HS-27A (cell line): ENCODE measurements at regions not wholly inside any gene's neighbourhood (a gene's known extent, or its start where the extent isn't known, plus 50 kb on each side); places are given as distances from the start of the nearest gene placed in this dataset.
"Not testable (repeated sequence)": the region's sequence is repeated elsewhere in the genome, so short reads cannot be mapped to it uniquely, and the experiment has no call there.

ENCODE experiments used
- DNase-seq: peaks from one replicate; pipeline ENCODE4 v3.0.0-alpha.2; 2012; ENCODE audit warnings: low read depth, missing footprints

GRCh38 chr3:73867524-73867923, 242.8 kb upstream of the PDZRN3 start:
- DNase-seq, result no peak

GRCh38 chr3:73866846-73867245, 242.1 kb upstream of the PDZRN3 start:
- DNase-seq, result no peak

- DNase-seq, result no peak
Measured at GRCh38 chr3:73863546-73864079, 238.9 kb upstream of the PDZRN3 start.

- DNase-seq, result no peak
Measured at GRCh38 chr3:73855813-73856212, 231.1 kb upstream of the PDZRN3 start.

- DNase-seq, result peak; percentile 12
Measured at GRCh38 chr3:73848173-73848906, 223.6 kb upstream of the PDZRN3 start.

GRCh38 chr3:73846951-73847350, 222.2 kb upstream of the PDZRN3 start:
- no peak for DNase-seq

GRCh38 chr3:73839032-73839431, 214.3 kb upstream of the PDZRN3 start:
- DNase-seq, result no peak

GRCh38 chr3:73835945-73836344, 211.2 kb upstream of the PDZRN3 start:
- no peak for DNase-seq

- DNase-seq, result no peak
Measured at GRCh38 chr3:73832426-73832825, 207.7 kb upstream of the PDZRN3 start.

GRCh38 chr3:73828348-73828747, 203.6 kb upstream of the PDZRN3 start:
- DNase-seq, result no peak

- no peak for DNase-seq
Measured at GRCh38 chr3:73827725-73828211, 203.0 kb upstream of the PDZRN3 start.

- no peak for DNase-seq
Measured at GRCh38 chr3:73827204-73827603, 202.5 kb upstream of the PDZRN3 start.

- DNase-seq, result not testable (repeated sequence)
Measured at GRCh38 chr3:73820896-73821295, 196.2 kb upstream of the PDZRN3 start.

- no peak for DNase-seq
Measured at GRCh38 chr3:73820431-73820830, 195.7 kb upstream of the PDZRN3 start.

- no peak for DNase-seq
Measured at GRCh38 chr3:73815966-73816365, 191.2 kb upstream of the PDZRN3 start.

GRCh38 chr3:73813692-73814292, 189.1 kb upstream of the PDZRN3 start:
- DNase-seq, result no peak

GRCh38 chr3:73813291-73813690, 188.6 kb upstream of the PDZRN3 start:
- no peak for DNase-seq

- no peak for DNase-seq
Measured at GRCh38 chr3:73812054-73812453, 187.3 kb upstream of the PDZRN3 start.

- no peak for DNase-seq
Measured at GRCh38 chr3:73808862-73809509, 184.2 kb upstream of the PDZRN3 start.

- DNase-seq, result no peak
Measured at GRCh38 chr3:73805435-73805834, 180.7 kb upstream of the PDZRN3 start.

GRCh38 chr3:73804204-73804603, 179.5 kb upstream of the PDZRN3 start:
- no peak for DNase-seq

- no peak for DNase-seq
Measured at GRCh38 chr3:73801444-73801843, 176.7 kb upstream of the PDZRN3 start.

GRCh38 chr3:73797311-73797710, 172.6 kb upstream of the PDZRN3 start:
- DNase-seq, result no peak
